HG03196 (cell line): ENCODE measurements at regions not wholly inside any gene's neighbourhood (a gene's known extent, or its start where the extent isn't known, plus 50 kb on each side); places are given as distances from the start of the nearest gene placed in this dataset.

ENCODE experiments used
- ATAC-seq: cut with Tn5 transposase; IDR thresholded peaks from one replicate; pipeline ENCODE4 v1.9.1; 2021; ENCODE audit not compliant: unreplicated experiment

DNA sequence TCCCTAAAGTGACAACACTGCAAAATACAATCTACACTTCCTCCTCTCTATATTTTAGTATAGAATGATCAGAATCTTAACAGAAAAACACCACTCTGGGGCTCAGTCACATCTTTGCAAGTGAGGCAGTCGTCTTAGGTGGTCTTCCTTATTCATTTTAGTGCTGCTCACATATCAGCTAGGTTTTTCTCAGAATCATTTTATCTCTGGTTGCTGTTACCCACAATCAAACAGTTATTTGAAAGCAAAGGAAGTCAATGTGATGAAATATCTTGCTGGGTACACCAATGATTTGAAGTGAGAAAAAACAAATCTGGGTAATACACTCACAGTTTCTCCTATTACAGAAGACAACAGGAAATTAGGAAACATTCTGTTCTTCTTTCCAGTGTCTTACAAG is 275.2 kb downstream of the DSEL start:
- ATAC-seq = no peak

DNA sequence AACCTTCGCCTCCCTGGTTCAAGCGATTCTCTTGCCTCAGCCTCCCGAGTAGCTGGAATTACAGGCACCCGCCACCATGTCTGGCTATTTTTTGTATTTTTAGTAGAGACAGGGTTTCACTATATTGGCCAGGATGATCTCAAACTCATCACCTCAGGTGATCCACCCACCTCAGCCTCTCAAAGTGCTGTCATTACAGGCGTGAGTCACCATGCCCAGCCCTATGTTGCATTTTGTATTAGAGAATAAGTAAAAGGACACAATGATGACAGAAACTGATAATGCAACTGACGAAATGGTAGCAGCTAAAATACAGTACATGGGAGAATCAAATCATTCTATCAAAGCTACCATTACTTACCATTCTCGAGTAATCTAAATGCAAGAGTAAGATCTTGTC is 276.7 kb downstream of the DSEL start:
- no peak for ATAC-seq

DNA sequence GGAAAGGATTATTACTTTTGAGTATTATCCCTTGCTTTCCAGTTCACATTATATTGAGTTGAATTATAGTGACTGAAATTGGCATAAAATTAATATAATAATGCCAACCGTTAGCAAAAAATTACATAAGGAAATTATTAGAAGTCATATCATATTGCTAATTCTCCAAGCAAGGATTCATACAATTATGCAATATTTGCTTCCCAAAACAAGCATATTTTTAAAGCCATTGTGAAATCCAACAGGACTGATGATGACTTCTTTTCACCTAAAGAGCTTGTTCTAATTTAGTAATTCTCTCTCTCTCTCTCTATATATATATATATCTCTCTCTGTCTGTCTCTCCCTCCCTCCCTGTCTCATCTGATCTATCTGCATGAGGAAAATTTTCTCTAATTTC is 283.5 kb downstream of the DSEL start:
- no peak for ATAC-seq

DNA sequence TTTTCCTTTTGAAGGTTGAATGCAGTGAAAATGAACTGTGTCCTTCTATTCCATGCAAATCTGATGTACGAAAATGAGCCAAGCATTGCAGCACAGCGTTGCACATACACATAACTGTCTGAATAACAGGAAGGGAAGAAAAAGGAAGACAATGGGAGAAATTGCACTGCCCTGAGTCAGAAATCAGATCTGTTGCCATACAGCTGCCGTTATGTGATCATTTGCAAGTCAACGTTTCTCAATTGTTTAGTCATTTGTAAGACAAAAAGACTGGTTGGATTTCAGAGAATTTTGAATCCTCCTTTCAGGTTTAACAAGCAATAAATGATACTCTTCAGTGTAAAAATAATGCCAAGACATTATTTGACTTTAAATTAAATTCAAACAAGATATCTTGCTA is 284.1 kb downstream of the DSEL start:
- ATAC-seq = no peak

DNA sequence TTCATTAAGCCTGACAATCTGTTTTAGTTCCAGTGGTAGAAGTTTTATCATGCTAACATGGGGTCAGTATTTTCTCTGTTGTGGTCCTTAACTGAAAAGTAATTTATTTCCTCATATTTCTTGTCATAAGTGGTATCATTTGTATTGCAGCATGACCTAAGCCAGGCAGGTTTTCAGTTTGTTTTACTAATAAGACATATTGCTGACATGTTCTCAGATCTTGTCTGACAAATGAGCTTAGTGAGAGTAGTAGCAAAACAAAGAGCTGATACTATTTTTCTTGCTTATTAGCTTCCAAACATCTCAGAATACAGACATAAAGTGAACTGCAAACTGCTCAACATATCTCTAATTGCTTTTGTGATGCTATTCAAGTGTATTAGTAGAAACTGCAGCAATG is 293.6 kb downstream of the DSEL start:
- ATAC-seq = no peak

DNA sequence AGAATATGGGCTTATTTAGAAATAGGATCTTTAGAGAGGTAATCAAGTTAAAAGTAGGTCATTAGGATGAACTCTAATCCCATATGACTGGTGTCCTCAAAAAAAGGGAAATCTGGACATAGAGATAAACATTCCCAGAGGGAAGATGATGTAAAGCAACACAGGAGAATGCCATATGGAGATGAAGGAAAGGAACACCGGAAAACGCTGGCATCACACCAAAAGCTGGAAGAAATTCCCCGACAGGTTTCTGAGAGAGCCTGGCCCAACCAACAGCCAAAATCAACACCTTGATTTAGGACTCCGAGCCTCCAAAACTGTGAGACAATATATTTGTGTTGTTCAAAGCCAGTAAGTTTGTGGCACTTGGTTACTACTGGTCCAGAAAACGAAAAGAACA is 296.7 kb downstream of the DSEL start:
- no peak for ATAC-seq

DNA sequence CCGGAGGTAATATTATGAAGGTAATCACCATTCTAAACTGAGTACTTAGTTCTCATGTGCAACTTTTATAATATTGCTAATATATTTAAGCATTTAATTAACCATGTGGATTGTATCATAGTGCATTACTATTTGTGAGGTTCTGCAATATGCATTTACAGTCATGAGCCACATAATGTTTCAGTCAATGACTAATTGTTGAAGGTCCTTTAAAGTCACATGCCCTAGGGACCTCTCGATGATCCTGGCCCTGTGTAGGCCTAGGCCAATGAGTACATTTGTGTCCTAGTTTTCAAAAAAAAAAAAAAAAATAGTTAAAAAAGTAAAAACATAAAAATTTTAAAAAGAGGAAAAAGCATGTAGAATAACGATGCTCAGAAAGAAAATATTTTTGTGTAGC is 298.0 kb downstream of the DSEL start:
- ATAC-seq = no peak

DNA sequence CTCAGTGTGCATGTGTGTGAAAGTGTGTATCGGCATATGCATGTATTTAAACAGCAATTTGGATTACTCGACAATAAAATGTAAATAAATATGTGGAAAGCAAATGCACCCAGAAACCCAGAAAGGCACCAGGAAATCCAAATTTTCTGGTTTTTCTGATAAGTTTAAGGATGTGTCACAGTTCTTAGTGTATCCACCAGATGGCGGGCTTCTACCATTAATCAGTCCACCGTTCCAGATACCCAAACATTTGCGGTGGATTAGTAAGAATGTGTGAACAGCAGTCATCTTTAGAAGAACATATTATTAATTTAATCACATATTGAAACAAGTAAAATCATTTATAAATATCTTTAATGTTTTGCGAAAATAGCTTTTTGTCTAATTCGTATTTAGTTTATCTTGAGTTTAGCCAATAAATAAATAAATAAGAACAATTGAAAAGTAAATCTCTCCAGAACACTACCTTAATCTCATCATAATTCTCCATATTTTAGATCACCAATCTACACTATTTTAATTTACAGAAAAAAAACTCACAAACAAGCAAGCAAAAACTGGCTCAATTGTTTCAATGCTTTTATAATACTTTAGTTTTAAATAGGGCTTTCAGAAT is 298.9 kb downstream of the DSEL start:
- peak; percentile 89 for ATAC-seq

DNA sequence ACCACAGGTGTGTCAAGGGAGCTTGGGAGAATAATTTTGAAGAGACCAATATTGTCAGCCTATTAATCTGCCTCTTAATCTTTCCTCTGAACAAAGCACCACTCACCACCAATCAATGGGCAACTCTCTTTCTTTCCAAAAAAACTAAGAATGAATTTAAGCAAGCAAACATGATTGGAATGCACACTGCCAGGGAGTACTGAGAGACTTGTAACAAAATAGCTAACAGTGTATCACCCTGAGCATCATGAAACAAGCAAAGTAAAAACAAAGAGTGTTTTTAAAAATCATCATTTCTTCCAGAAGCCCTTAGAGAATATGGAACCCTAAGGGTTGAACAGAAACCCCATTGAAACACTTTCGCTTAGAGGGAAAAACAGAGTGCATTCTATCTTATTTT is 299.7 kb downstream of the DSEL start:
- no peak for ATAC-seq

DNA sequence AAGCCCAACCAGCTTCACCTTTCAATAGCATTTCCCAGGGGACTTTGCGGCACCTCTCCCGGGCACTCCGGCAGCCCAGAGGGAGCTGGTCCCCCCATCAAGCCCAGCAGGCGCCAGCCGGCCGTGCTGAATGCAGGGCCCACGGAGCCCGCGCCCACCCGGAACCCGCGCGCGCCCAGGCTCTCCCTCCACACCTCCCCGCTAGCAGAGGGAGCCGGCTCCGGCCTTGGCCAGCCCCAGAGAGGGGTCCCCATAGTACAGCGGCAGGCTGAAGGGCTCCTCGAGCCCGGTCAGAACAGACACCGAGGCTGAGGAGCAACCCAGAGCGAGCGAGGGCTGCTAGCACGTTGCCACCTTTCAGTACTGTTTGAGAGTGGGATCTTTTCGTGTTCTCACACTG is 300.8 kb downstream of the DSEL start:
- ATAC-seq = no peak

DNA sequence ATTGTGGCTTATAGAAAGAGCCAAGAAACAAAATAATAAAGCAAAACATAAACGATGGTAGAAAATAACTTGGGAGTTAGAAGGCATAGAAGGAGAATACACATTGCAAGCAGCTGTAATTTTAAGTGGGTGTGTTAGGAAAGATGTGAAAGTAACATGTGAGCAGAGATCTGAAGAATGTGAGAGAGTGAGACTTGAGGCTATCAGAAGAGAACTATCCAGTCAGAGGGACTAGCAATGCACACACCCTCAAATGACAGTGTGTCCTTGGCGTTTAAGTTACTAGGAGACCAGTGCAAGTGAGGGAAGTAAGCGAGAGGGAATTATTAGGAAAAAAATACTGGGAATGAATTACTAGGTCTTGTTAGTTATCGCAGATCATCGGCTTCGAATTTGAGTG is 304.9 kb downstream of the DSEL start:
- ATAC-seq = no peak

DNA sequence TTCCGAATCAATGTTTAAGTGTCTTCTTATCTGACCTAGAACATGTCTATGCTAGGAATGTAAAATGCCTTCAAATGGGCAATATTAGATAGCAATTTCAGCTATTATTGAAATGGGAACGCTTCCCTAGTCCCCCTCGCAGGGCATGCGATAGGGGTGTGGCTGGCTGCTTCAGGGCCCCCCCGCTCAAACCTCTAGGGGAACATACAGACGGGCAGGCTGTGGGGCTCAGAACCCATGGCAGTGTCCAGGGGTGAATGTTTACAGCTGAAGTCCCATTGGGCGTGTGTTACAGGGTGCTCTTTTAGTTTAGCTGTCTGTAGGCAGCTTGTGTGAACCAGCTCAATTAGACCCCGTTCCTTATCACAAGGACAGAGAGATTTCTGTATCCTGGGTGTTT is 315.9 kb downstream of the DSEL start:
- no peak for ATAC-seq

DNA sequence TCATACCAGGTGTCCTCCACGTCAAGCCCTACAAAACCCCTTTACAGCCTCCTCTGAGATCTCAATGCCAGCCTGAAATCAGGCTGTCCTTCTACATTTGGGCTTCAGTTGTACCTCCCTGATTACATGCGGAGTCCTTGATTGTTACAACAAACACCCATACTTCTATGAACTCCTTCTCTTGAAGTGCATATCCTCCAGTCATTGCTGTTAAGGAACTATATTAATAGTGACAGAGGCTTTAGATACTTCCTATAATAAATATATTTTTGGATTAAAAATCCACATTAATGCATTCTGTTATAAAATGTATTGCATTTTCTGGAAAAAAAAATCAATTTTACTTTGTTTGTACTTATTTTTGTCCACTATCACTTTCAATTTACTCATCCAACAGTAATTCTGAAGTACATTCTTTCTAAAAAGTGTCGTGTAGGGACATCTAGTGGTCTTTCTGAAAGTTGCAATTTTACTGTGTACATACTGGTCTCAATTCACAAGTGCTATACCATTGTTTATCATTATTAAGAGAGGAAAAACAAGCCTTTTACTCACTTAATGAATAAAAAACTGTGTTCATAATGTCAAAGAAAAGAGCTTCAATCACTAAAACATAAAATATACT is 316.4 kb downstream of the DSEL start:
- peak; percentile 97 for ATAC-seq

DNA sequence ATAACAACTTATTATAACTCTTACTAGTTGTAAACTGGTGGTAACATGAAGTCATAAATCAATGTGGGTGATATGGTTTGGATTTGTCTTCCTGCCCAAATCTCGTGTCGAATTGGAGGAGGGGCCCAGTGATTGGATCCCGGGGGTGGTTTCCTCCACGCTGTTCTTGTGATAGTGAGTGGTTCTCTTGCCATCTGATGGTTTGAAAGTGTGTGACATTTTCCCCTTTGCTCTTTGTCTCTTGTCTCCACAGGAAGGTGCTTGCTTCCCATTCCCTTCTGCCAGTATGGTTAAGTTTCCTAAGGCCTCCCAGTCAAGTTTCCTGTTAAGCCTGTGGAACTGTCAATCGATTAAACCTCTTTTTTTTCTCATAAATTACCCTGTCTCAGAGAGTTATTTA is 321.6 kb downstream of the DSEL start:
- ATAC-seq = no peak

DNA sequence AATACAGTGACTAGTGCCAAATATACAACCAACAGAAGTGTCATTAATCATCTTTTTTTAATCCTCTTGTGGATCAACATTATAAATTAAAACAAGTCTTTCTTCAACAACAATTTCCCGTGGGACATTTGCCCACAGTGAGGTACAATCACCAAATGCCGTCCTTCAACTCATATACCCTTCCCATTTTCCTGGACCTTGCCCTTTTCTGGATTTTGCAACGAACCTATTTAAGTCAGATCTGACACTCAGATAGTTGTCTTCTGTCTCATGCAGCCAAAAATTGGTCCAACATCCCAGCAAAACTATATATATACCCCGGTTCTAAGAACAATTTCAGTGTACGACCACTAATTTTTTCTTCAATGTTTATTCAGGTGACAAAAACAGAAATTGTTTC is 324.0 kb downstream of the DSEL start:
- no peak for ATAC-seq

DNA sequence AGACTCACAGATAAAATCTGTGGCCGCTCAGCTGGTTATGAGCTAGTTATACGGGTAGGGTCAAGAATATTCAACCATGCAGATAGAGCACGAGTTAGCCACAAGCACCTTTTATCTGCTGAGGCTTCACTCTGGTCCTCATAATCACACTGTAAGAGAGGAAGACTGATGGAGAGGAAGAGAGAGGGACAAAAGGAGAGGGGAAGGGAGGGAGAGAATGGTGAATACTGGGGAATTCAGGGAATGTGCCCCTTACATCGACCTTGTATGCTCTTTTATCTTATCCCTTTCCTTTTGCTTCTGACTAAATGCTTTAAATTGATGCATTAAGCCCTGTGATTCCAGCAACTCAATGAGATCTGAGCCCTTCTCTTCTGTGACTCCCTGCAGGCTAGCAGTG is 333.1 kb downstream of the DSEL start:
- no peak for ATAC-seq

DNA sequence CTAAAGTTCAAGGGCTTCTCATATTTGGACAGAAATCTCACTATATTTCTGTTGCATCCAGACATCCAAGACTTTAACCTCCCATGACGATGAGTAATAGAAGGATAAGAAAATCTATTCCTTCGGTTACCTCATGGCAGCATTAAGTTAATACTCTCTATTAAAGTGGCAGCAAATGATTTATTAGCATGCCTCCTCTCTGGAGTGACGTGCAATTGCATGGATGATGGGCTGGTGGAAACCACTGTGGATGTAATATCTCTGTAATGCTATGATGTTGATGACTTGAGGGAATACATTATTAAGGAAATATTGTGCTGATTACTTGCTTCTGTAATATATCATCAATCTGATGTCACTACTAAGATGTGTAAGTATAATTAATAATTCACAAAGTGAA is 336.8 kb downstream of the DSEL start:
- no peak for ATAC-seq

DNA sequence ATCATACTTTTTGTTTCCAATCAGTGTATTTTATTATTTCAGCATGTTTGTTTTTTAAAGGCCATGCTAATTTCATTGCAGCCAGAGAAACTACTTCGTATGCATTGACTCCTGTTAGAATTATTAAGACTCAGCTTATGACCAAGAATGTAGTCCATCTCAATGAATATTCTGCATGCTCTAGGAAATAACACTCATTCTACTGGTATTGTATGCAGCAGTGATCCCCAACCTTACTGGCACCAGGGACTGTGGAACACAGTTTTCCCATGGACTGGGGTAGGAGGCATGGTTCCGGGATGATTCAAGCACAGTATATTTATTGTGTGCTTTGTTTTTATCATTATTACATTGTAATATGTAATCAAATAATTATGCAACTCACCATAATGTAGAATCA is 356.9 kb downstream of the DSEL start:
- no peak for ATAC-seq

DNA sequence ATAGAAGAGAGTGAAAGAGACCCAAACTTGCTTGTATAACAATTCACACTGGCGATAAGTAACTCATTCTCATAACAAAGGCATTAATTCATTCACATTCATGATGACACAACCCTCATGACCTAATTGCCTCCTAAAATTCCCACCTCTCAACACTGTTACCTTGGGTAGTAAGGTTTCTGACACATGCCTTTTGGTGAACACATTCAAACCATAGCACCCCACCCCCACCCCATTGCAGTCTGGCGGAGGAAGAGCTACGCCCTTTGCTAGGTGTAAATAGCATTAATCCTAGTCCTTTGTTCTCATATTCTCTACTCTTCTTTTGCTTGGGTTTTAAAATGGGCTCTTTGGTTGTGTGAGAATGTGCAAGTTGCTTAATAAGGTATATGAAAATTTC is 361.5 kb downstream of the DSEL start:
- ATAC-seq = no peak

DNA sequence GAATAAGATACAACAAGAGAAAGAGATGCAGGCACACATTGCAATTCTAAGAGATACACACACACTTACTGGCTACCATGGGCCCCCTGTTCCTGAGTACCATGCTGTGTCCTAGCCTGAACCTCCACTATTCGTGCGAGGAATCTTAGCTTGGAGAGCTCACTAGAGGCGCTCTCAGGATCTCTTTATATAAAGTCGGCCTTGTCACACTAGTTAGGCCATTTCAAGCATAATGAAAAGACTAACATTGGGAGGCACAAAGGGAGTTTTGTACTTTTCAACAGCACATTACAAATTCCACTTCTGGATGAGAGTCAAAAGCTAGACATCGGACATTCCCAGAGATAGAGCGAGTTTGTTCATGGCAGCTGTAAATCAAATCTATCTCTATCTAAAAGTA is 365.2 kb downstream of the DSEL start:
- no peak for ATAC-seq

DNA sequence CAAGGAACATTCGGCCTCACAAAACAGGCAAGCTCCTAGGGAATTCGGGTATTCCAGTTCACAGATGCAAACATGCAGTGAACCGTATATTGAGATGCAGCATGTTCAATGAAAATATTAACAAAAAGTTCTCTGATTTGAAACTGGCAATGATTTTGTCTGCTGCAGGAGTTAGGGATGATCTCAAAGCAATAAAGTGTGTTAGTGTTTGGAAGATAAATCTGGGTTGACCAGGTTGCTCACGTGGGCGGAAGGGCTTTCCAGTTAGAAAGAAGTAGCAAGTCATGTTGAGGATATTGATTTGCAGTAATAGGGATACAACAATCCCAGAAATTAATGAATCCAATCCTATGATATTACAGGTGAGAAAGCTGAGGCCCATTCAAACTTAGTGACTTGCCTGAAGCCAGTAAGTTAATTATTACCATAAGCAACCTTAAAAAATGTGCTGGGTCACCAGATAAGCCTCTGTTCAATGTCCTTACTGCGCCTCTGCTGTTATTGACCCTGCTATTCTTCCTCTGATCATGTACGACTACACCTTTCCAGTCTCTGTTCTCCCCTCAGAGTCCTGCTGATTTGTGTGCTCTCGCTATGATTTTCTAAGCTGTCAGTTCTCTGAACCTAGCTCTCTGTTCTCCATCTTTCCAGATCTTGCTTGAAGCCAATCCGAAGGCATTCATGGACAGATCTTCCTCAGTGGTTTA is 370.8 kb downstream of the DSEL start:
- ATAC-seq = no peak

DNA sequence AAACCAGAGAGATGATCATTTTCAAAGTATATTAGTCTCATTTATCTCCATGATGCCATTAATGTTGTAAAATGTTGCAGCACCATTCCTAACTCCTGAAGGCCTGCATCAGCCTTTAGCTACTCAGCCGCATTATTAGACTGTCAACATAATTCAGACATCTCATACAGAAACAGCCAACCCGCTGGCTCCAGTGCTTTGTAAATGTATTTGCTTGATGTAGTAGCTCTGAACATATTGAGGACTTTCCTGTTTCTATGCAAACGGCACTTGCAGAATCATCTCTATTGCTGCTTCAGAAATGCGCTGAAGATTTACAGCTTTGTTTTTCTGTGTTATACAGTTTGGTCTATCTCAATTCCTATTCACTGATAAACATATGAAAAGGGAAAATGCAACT is 372.2 kb downstream of the DSEL start:
- no peak for ATAC-seq

DNA sequence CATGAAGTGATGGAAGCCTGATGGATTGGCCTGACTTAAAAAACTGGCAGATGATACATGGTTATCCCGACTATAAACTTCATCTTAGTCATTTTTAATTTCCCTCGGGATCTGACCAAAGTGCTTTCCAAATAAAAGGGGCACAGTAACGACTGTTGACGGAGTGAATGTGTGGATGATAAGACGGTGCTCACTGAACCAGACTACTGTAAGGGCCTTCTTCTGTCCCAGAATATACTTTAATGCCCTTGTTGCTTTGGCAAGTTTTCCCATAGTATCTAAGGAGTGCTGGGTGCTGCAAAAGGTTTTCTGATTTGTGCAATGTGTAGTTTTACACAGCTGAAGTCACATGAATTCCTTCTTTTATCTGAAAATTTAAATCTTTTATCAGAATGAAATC is 373.5 kb downstream of the DSEL start:
- no peak for ATAC-seq
